ENCODE measurements at regions not wholly inside any gene's neighbourhood (a gene's known extent, or its start where the extent isn't known, plus 50 kb on each side); places are given as distances from the start of the nearest gene placed in this dataset.

- TF ChIP-seq CTCF (IDR thresholded peaks at IDR 0.05) = no peak
- H3K27ac ChIP-seq = no peak overlapping the region
- no peak for DNase-seq (ENCODE audit: low spot score)
- no peak overlapping the region for H3K4me3 ChIP-seq
Observed at GRCh38 chr6:16851044-16851540, 89.8 kb upstream of the ATXN1 start.

GRCh38 chr6:16850681-16851026, 89.4 kb upstream of the ATXN1 start:
- TF ChIP-seq CTCF (IDR thresholded peaks at IDR 0.05) = no peak
- Histone ChIP-seq H3K4me3 (no peak overlapping the region), H3K27ac (no peak overlapping the region)
- no peak for DNase-seq (ENCODE audit: low spot score)

- H3K27ac ChIP-seq = no peak overlapping the region
- H3K4me3 ChIP-seq = no peak overlapping the region
- no peak for TF ChIP-seq CTCF (IDR thresholded peaks at IDR 0.05)
- DNase-seq (ENCODE audit: low spot score) = no peak
Observed at GRCh38 chr6:16849988-16850680, 88.9 kb upstream of the ATXN1 start.

GRCh38 chr6:16849280-16849987, 88.2 kb upstream of the ATXN1 start:
- DNase-seq (ENCODE audit: low spot score) = no peak
- TF ChIP-seq CTCF (IDR thresholded peaks at IDR 0.05) = no peak
- H3K4me3 ChIP-seq = no peak overlapping the region
- H3K27ac ChIP-seq = no peak overlapping the region

GRCh38 chr6:16846399-16846778, 85.1 kb upstream of the ATXN1 start:
- no peak for DNase-seq (ENCODE audit: low spot score)
- no peak overlapping the region for H3K4me3 ChIP-seq
- no peak for TF ChIP-seq CTCF (IDR thresholded peaks at IDR 0.05)
- H3K27ac ChIP-seq = no peak overlapping the region

- no peak overlapping the region for H3K4me3 ChIP-seq
- no peak overlapping the region for H3K27ac ChIP-seq
- TF ChIP-seq CTCF (IDR thresholded peaks at IDR 0.05) = no peak
Observed at GRCh38 chr6:16844183-16844582, 82.9 kb upstream of the ATXN1 start.

GRCh38 chr6:16842676-16843075, 81.4 kb upstream of the ATXN1 start:
- no peak overlapping the region for H3K27ac ChIP-seq
- no peak for DNase-seq (ENCODE audit: low spot score)
- no peak overlapping the region for H3K4me3 ChIP-seq
- no peak for TF ChIP-seq CTCF (IDR thresholded peaks at IDR 0.05)

More at GRCh38 chr6:16844183-16844582, 82.9 kb upstream of the ATXN1 start:
- no peak for DNase-seq (ENCODE audit: low spot score)
